Calu3 (cell line): ENCODE measurements at regions not wholly inside any gene's neighbourhood (a gene's known extent, or its start where the extent isn't known, plus 50 kb on each side); places are given as distances from the start of the nearest gene placed in this dataset.

Experiments
- BruUV-seq: library from RNA; stranded (reverse); fragments of 400-500 nt; replicated peaks from 2 replicates; lab custom pipeline; 2021; lab: Mats Ljungman, UMichigan
- CTCF ChIA-PET: fragments of 300-600 bp; sonication (Branson Sonifier 250); formaldehyde crosslinking; loops from one replicate; lab custom pipeline; 2022; ENCODE audit warnings: antibody characterized with exemption; lab: Charles Lee
- DNase-seq: peaks from one replicate; pipeline ENCODE4 v3.0.0; 2022
- H3K27ac Mint-ChIP-seq: one replicate; pipeline ENCODE4 v1.8.0; 2022; ENCODE audit warnings: mixed read lengths; ENCODE audit not compliant: unreplicated experiment
- H3K27me3 Mint-ChIP-seq: one replicate; pipeline ENCODE4 v1.8.0; 2022; ENCODE audit warnings: mixed read lengths; ENCODE audit not compliant: unreplicated experiment
- H3K36me3 Mint-ChIP-seq: one replicate; pipeline ENCODE4 v1.8.0; 2022; ENCODE audit warnings: mild to moderate bottlenecking, moderate library complexity, mixed read lengths; ENCODE audit not compliant: insufficient read depth, unreplicated experiment
- H3K4me1 Mint-ChIP-seq: one replicate; pipeline ENCODE4 v1.8.0; 2022; ENCODE audit warnings: mild to moderate bottlenecking, low read depth, mixed read lengths; ENCODE audit not compliant: unreplicated experiment
- H3K4me3 Mint-ChIP-seq: one replicate; pipeline ENCODE4 v1.8.0; 2022; ENCODE audit warnings: mild to moderate bottlenecking, low read depth, moderate library complexity, mixed read lengths; ENCODE audit not compliant: unreplicated experiment
- H3K9me3 Mint-ChIP-seq: one replicate; pipeline ENCODE4 v1.8.0; 2022; ENCODE audit warnings: low read depth, mixed read lengths; ENCODE audit not compliant: unreplicated experiment
- CTCF ChIP-seq: fragments of 200-600 bp; IDR thresholded peaks from one replicate; pipeline ENCODE4 v1.8.0; 2022; ENCODE audit warnings: antibody characterized with exemption; ENCODE audit not compliant: unreplicated experiment
- intact Hi-C: fragments of 100-400 bp; cut with micrococcal nuclease; formaldehyde crosslinking; loops from one replicate; pipeline ENCODE4 v1.10.0; 2022; ENCODE audit not compliant: unreplicated experiment

GRCh38 chr12:89087149-89087825, 265.0 kb downstream of the DUSP6 start:
- Mint-ChIP-seq H3K27me3 (no peaks in the 10 kb centered on the region), H3K4me1 (peaks cover 3% of the 10 kb centered on the region), H3K4me3 (no peak overlapping the region), H3K9me3 (peaks cover 13% of the 10 kb centered on the region), H3K36me3 (no peaks in the 10 kb centered on the region), H3K27ac (no peak overlapping the region)
- CTCF ChIA-PET = interaction anchor here (1.5 kb wide), 1 partner anchor 14 kb away, joined by 4 read pairs; no protein-coding TSS in a partner anchor
- DNase-seq = no peak
- intact Hi-C loops = no loop called here
- BruUV-seq = no TSS peak
- no peak for TF ChIP-seq CTCF

GRCh38 chr12:89085421-89085820, 266.9 kb downstream of the DUSP6 start:
- no TSS peak for BruUV-seq
- DNase-seq = no peak
- Mint-ChIP-seq H3K27ac (no peak overlapping the region), H3K27me3 (no peaks in the 10 kb centered on the region), H3K36me3 (no peaks in the 10 kb centered on the region), H3K4me3 (no peak overlapping the region), H3K9me3 (peaks cover 7% of the 10 kb centered on the region), H3K4me1 (peaks cover 22% of the 10 kb centered on the region)
- intact Hi-C loops = no loop called here
- TF ChIP-seq CTCF = no peak
- CTCF ChIA-PET = no interaction called here

GRCh38 chr12:89084751-89085150, 267.6 kb downstream of the DUSP6 start:
- intact Hi-C loops = no loop called here
- BruUV-seq = no TSS peak
- Mint-ChIP-seq H3K27ac (no peak overlapping the region), H3K36me3 (no peaks in the 10 kb centered on the region), H3K4me3 (no peak overlapping the region), H3K27me3 (no peaks in the 10 kb centered on the region), H3K9me3 (peaks cover 4% of the 10 kb centered on the region), H3K4me1 (peaks cover 25% of the 10 kb centered on the region)
- CTCF ChIA-PET = no interaction called here
- no peak for DNase-seq
- TF ChIP-seq CTCF = no peak

- intact Hi-C loops = no loop called here
- no peak for DNase-seq
- H3K27me3 Mint-ChIP-seq = no peaks in the 10 kb centered on the region
- no peak overlapping the region for H3K27ac Mint-ChIP-seq
- no peaks in the 10 kb centered on the region for H3K36me3 Mint-ChIP-seq
- H3K4me3 Mint-ChIP-seq = no peak overlapping the region
- no TSS peak for BruUV-seq
- CTCF ChIA-PET = no interaction called here
- TF ChIP-seq CTCF = no peak
- H3K4me1 Mint-ChIP-seq = peaks cover 25% of the 10 kb centered on the region
- peaks cover 4% of the 10 kb centered on the region for H3K9me3 Mint-ChIP-seq
These were observed 268.8 kb downstream of the DUSP6 start for GRCh38 chr12:89083491-89083890.
